ENCODE measurements at regions not wholly inside any gene's neighbourhood (a gene's known extent, or its start where the extent isn't known, plus 50 kb on each side); places are given as distances from the start of the nearest gene placed in this dataset.
"Not testable (repeated sequence)": the region's sequence is repeated elsewhere in the genome, so short reads cannot be mapped to it uniquely, and the experiment has no call there.

GRCh38 chr6:140339084-140339483, 964.6 kb upstream of the CITED2 start:
- not testable (repeated sequence) for DNase-seq (ENCODE audit: low read depth in 2 of 2)

DNA sequence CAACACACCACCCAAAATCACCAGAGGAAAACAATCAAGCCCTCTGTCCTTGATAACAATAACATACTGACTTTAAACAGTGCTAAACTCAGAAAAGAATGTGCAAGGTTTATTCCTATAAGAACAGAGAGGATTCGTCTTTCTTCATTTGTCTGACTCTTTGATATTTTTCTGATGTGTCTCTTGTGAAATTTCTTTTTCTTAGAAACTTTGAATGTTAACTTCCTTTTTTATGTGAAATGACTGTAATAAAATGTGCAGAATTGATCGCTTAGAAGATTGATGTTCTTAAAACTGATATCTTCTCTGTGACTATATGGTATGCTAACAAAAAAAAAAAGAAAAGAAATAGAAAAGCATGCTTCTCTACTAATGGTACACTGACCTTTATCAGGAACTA, 947.4 kb upstream of the CITED2 start:
- no peak for DNase-seq (ENCODE audit: low read depth in 2 of 2)

DNA sequence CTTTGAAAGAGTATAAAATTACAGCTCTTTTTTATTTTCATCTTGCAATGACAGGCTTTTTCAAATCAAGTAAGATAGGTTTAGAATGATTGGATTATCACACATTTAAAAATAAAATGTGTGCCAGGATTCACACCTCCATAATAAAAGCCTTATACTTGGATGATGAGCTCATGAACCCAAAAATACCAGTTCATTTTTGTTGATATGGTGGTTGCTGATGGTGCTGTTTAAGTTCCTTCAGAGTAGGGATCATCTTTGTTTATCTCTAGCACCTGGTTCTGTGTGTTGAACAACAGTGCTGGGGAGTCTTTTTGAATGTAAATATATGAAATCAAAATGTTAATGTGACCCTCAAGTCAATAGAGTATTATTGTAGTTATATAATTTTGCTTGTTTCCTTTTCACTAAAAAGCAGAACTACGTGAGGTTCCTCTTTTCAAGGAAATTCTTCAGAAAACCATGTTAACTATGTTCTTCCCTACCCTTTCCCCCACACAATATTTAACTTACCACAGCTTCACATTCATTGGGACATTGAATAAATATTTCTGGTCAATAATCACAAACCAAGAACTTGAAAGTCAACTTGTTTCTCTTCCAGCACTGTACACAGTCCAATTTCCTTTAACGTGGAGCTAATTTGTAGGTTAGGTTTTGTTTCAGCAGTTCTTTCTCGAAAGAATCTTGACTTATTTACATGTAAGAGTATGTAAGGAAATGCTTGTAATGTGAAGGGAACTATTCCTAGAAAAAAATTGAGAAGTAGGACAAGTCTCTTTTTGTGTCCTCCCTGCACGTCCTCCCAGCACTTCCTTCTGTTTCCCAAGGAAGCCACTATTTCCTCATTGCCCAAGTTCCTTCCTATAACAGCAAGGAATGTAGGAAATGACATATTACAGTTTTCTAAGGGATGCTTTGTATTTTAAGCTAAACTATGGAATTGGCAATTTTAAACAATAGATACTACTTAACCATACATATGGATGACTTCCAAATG, 945.9 kb upstream of the CITED2 start:
- DNase-seq (ENCODE audit: low read depth in 2 of 2): no peak

GRCh38 chr6:140319209-140319608, 944.8 kb upstream of the CITED2 start:
- no peak for DNase-seq (ENCODE audit: low read depth in 2 of 2)

DNA sequence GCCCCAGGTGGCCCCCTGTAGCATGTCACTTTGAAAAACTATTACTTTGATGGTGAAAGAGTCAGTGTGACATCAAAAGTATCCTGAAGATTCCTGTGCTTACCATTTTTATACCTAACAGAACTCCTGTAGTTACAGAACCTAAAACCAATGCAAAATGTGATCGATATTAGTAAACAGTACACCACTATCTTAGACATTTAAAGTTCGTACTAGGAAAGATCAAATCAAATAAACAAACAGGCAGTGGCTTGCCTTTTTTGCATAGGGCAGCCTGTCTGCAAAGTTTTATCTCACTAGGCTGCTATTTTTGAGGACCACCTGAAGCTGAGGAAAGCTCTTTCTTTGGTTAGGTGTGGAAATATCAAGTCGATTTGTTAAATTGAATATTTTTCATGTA, 944.0 kb upstream of the CITED2 start:
- DNase-seq (ENCODE audit: low read depth in 2 of 2): no peak

DNA sequence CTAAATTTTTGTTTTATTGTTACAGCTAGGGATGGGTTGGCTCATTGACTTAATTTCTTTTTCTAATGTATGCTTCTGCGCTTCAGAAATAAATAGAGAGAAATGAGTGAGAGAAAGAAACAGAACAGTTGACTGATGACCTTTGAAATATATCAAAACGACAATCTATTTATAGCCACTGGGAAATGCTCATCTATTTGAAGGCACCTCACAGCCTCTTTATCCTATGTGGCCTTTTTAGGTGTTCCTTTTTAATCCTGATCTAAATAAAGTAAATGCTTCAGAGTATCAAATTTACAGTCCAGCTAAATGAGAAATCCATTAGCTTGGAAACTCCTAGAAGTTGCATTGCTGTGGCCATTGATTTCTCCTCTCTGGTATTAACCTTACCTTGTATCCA, 943.5 kb upstream of the CITED2 start:
- DNase-seq (ENCODE audit: low read depth in 2 of 2): no peak

GRCh38 chr6:140316966-140317365, 942.5 kb upstream of the CITED2 start:
- no peak for DNase-seq (ENCODE audit: low read depth in 2 of 2)

GRCh38 chr6:140314682-140315081, 940.2 kb upstream of the CITED2 start:
- no peak for DNase-seq (ENCODE audit: low read depth in 2 of 2)

DNA sequence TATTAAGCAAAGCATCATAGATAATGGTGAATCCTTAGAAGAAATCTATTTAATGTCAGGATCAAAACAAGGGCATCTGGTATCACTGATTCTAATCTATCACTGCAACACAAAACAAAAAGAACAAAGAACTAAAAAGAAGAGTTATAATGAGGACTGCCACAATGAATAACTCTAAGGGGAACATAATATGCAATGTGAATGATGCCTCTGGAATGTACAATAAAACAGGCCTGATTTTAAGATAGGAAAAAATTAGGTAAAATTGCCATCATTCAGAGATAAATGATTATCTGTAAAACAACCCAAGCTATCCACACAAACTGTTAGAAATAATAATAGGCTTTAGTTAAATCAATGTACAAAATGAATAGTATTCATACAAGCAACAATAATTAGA, 936.7 kb upstream of the CITED2 start:
- no peak for DNase-seq (ENCODE audit: low read depth in 2 of 2)

GRCh38 chr6:140303218-140303949, 928.9 kb upstream of the CITED2 start:
- no peak for DNase-seq (ENCODE audit: low read depth in 2 of 2)

DNA sequence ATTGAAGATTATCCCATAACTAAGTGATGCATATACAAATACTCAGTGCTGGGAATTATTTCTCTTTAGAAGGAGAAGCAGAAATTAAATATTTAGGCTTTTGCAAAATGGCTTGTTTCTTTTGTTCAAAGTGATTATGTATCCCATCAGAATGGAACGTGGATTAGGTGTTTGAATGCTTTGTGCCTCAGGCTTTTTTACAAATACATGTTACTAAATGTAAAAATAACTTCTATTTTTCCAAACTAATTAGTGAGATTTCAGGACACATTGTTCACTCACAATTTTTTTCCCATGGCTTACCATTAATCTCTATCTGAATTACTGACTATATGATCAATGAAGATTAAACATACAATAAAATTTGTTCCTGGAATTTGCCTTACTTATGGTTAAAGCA, 925.9 kb upstream of the CITED2 start:
- DNase-seq (ENCODE audit: low read depth in 2 of 2): no peak

- DNase-seq (ENCODE audit: low read depth in 2 of 2): no peak
Measured at GRCh38 chr6:140289186-140289585, 914.7 kb upstream of the CITED2 start.

- DNase-seq (ENCODE audit: low read depth in 2 of 2): no peak
Measured at GRCh38 chr6:140285998-140286690, 911.7 kb upstream of the CITED2 start.

GRCh38 chr6:140285471-140285870, 911.0 kb upstream of the CITED2 start:
- no peak for DNase-seq (ENCODE audit: low read depth in 2 of 2)

DNA sequence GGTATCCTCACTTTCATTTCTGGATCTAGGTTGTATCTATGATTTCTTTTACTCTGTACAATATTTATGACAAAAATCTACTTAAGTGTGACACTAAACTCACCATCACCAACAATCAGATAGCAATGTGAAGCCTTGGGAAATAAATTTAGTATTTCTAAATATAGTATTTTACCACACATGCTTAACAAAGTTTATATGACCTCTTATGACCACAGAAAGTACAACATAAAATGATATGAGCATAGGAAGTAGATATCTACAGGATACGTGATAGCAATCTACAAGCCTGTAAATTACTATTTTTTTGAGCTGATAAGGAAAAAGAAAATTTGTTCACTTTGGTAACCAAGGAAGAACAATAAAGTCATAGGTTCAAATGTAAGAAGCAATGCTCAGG, 910.4 kb upstream of the CITED2 start:
- DNase-seq (ENCODE audit: low read depth in 2 of 2): no peak

GRCh38 chr6:140283197-140283596, 908.7 kb upstream of the CITED2 start:
- DNase-seq (ENCODE audit: low read depth in 2 of 2): no peak

- DNase-seq (ENCODE audit: low read depth in 2 of 2): no peak
Measured at GRCh38 chr6:140281767-140282166, 907.3 kb upstream of the CITED2 start.

- no peak for DNase-seq (ENCODE audit: low read depth in 2 of 2)
Measured at GRCh38 chr6:140281236-140281635, 906.8 kb upstream of the CITED2 start.

GRCh38 chr6:140276719-140277118, 902.3 kb upstream of the CITED2 start:
- no peak for DNase-seq (ENCODE audit: low read depth in 2 of 2)

DNA sequence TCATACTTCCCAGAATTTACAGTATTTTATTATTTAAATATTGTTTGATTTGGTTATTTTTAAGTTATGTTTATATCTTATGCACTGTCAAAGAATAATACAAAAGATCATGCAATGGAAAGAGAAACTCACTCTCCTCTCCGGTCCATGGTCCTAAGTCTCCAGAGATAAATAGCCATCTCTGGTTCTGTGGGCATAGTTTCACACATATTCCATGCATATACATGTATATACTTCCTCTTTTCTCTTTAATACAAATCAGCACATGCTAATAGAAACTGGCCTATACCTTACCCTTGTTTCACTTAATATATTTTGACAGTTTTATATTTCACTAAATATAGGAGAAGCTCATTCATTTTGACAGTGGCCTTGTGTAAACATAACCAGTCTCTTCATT, 901.7 kb upstream of the CITED2 start:
- DNase-seq (ENCODE audit: low read depth in 2 of 2): no peak

- no peak for DNase-seq (ENCODE audit: low read depth in 2 of 2)
Measured at GRCh38 chr6:140275725-140276124, 901.3 kb upstream of the CITED2 start.

DNA sequence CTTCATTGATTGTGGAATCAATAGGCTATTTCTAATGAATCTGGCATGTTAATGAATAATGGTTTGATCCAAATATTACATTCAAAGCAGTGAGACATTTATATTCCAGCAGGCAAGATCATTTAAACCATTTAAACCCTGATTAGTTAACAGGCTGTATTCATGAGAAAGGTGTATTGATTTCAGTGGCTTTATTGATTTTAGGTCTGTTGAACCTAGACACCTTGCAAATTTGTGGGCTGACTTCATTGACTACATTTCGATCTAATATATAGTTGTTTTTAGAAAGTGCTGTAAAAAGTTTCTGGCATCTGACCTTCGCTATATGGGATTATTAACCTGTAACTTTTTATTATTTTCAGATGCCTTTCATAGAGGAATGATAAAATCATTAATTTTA, 900.1 kb upstream of the CITED2 start:
- DNase-seq (ENCODE audit: low read depth in 2 of 2): no peak
